ENCODE measurements at regions not wholly inside any gene's neighbourhood (a gene's known extent, or its start where the extent isn't known, plus 50 kb on each side); places are given as distances from the start of the nearest gene placed in this dataset.

DNA sequence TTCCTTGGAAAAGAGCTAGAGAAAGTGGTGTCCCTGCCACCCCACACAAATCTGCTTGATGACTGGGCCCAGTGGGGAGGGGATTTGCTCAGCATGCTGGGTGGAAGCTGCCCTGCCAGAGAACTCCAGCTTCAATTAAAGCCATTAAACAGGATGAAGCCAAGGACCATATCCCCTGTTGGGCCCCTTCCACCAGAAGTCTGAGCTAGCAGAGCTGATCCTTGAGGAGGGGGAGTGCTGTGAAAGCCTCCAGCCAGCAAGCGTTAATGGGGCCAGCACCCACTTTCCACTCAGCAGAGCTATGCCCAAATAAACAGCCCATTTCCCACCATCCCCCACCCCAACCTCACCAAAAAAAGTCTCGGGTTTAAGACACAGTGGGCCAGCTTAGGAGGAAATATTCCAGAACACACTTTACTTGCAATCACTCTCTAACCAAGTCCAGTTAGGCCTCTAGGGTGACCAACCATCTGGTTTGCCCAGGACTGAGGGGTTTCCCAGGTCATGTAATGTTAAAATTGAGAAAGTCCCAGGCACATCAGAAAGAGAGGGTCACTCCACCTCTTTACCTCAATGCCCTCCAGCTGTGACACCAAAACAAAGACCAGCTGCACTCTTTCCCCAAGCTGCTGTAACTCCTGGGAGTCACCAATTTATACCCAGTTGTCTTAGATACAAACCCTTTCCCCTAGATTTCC is 132.3 kb downstream of the FOXI3 start:
- H3K4me1 ChIP-seq (ENCODE audit: insufficient read depth) = no peaks in the 10 kb centered on the region
- no peaks in the 10 kb centered on the region for H3K79me2 ChIP-seq (ENCODE audit: insufficient read depth)
- H3K27ac ChIP-seq = no peak overlapping the region
- no peak overlapping the region for H3K9ac ChIP-seq
- no peak for TF ChIP-seq EZH2 (IDR thresholded peaks at IDR 0.05; ENCODE audit: insufficient read depth, poor library complexity, severe bottlenecking)
- TF ChIP-seq EZH2phosphoT487 (IDR thresholded peaks at IDR 0.05; ENCODE audit: insufficient read depth, low read depth) = no peak
- in situ Hi-C loops (cut with MboI) = no loop called here
- no peak for DNase-seq
- H3K4me3 ChIP-seq = no peak overlapping the region
- WGBS, 2 experiments (ENCODE audit: low coverage in 1 of 2, low lambda C conversion rate in 2 of 2, missing lambda C conversion rate in 2 of 2) = 4 to 5% methylated on average over 2 of the region's 2 CpGs
- no peaks in the 10 kb centered on the region; the same call in 1 of the 2 replicates for H3K27me3 ChIP-seq (replicated peaks; ENCODE audit: insufficient read depth)
- H2AFZ ChIP-seq = no peak overlapping the region
- no peaks in the 10 kb centered on the region for H3K9me2 ChIP-seq (ENCODE audit: insufficient read depth)
- no peak overlapping the region for H3K4me2 ChIP-seq (ENCODE audit: unreplicated experiment)
- no peaks in the 10 kb centered on the region for H3F3A ChIP-seq (ENCODE audit: insufficient read depth)
- H3K9me3 ChIP-seq (ENCODE audit: low read depth) = no peaks in the 10 kb centered on the region
- no peaks in the 10 kb centered on the region for H4K20me1 ChIP-seq (ENCODE audit: insufficient read depth)
- H3K36me3 ChIP-seq (ENCODE audit: low read depth) = no peaks in the 10 kb centered on the region

DNA sequence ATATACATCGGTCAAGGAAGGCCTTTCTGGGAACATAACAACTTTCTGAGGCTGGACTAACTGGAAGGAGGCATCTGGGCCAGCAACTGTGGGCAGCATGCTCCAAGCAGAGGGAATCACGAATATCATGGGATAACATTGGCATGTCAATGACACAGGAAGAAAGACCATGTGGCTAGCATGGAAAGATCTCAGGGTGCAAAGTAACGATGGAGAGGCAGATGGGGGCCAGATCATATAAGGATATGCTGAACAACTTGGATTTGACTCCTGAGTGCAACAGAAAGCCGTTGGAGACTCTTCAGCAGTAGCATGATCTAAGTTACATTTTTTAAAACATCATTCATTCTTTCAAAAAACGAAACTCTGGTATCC is 133.6 kb downstream of the FOXI3 start:
- Histone ChIP-seq H3K4me2 (ENCODE audit: unreplicated experiment) (no peak overlapping the region), H3K27ac (no peak overlapping the region), H3K36me3 (ENCODE audit: low read depth) (no peaks in the 10 kb centered on the region), H3K9me2 (ENCODE audit: insufficient read depth) (no peaks in the 10 kb centered on the region), H3F3A (ENCODE audit: insufficient read depth) (no peaks in the 10 kb centered on the region), H3K27me3 (replicated peaks; ENCODE audit: insufficient read depth) (no peaks in the 10 kb centered on the region), H3K4me3 (no peak overlapping the region), H2AFZ (no peak overlapping the region), H3K9me3 (ENCODE audit: low read depth) (no peaks in the 10 kb centered on the region), H3K4me1 (ENCODE audit: insufficient read depth) (no peaks in the 10 kb centered on the region), H3K79me2 (ENCODE audit: insufficient read depth) (no peaks in the 10 kb centered on the region), H4K20me1 (ENCODE audit: insufficient read depth) (no peaks in the 10 kb centered on the region), H3K9ac (no peak overlapping the region)
- no peak for TF ChIP-seq EZH2 (IDR thresholded peaks at IDR 0.05; ENCODE audit: insufficient read depth, poor library complexity, severe bottlenecking)
- DNase-seq = no peak
- in situ Hi-C loops (cut with MboI) = no loop called here
- 3 to 6% methylated on average over 5 of the region's 5 CpGs for WGBS, 2 experiments (ENCODE audit: low coverage in 1 of 2, low lambda C conversion rate in 2 of 2, missing lambda C conversion rate in 2 of 2)

DNA sequence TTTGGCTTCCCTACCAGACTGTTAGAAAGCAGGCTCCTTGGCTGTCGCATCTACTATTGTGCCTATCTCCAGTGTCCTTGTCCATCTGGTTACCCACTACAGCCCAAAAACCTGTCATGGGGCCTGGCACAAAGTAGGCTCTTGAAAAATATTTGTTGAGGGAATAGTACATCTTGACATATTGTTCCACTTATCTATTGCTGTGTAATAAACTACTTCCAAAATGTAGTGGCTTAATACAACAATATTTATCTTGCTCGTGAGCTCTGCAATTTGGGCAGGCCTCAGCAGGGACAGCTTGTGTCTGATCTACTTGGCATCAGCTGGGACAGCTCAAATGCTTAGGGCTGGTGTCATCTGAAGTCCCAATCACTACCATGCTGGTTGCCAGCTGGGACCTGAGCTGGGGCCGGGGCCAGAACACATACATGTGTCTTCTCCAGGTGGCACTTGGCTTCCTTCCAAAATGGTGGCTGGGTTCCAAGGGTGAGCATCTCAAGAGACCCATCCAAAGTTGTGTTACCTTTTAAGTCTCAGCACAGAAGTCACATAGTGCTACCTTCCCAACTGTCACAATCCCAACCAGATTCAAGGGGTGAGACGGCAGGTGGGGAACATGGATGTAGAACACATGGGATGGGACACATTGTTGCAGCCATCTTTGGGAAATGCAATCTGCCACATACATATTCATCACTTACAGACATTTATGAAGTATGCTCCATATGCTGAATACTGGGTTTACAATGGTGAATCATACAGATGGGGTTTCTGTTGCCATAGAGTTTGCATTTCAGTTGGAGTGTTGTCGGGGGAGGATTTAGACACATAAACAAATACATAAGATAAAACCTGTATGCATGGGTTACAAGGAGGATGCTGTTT is 134.2 kb downstream of the FOXI3 start:
- TF ChIP-seq EZH2 (IDR thresholded peaks at IDR 0.05; ENCODE audit: insufficient read depth, poor library complexity, severe bottlenecking) (no peak), EZH2phosphoT487 (IDR thresholded peaks at IDR 0.05; ENCODE audit: insufficient read depth, low read depth) (no peak)
- H2AFZ ChIP-seq = no peak overlapping the region
- H4K20me1 ChIP-seq (ENCODE audit: insufficient read depth) = no peaks in the 10 kb centered on the region
- H3K4me1 ChIP-seq (ENCODE audit: insufficient read depth) = no peaks in the 10 kb centered on the region
- no peak overlapping the region for H3K27ac ChIP-seq
- no peaks in the 10 kb centered on the region for H3K9me3 ChIP-seq (ENCODE audit: low read depth)
- H3K9ac ChIP-seq = no peak overlapping the region
- no peak overlapping the region for H3K4me2 ChIP-seq (ENCODE audit: unreplicated experiment)
- in situ Hi-C loops (cut with MboI) = no loop called here
- no peaks in the 10 kb centered on the region for H3K79me2 ChIP-seq (ENCODE audit: insufficient read depth)
- WGBS, 2 experiments (ENCODE audit: low coverage in 1 of 2, low lambda C conversion rate in 2 of 2, missing lambda C conversion rate in 2 of 2) = 35 to 39% methylated on average over 5 of the region's 5 CpGs
- H3K36me3 ChIP-seq (ENCODE audit: low read depth) = no peaks in the 10 kb centered on the region
- no peaks in the 10 kb centered on the region for H3F3A ChIP-seq (ENCODE audit: insufficient read depth)
- H3K9me2 ChIP-seq (ENCODE audit: insufficient read depth) = no peaks in the 10 kb centered on the region
- no peak for DNase-seq
- no peak overlapping the region for H3K4me3 ChIP-seq
- H3K27me3 ChIP-seq (replicated peaks; ENCODE audit: insufficient read depth) = no peaks in the 10 kb centered on the region

DNA sequence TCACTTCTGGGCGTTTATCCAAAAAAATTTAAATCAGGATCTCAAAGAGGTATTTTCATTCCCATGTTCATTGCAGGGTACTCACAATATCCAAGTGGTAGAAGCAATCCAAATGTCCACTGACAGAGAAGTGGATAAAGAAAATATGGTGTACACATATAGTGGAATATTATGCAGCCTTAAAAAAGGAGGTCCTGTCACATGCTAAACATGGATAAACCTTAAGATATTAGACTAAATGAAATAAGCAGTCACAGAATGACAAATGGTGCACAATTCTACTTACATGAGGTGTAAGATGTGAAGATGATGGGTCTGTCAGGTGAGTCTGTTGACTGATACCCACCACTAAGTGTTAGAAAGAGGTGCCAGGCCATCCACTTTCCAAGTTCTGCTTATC is 140.6 kb downstream of the THNSL2 start:
- no peaks in the 10 kb centered on the region for H3K4me1 ChIP-seq (ENCODE audit: insufficient read depth)
- no peaks in the 10 kb centered on the region for H3K36me3 ChIP-seq (ENCODE audit: low read depth)
- no peak overlapping the region for H3K4me3 ChIP-seq
- no peaks in the 10 kb centered on the region for H3F3A ChIP-seq (ENCODE audit: insufficient read depth)
- no peaks in the 10 kb centered on the region for H3K27me3 ChIP-seq (replicated peaks; ENCODE audit: insufficient read depth)
- H3K4me2 ChIP-seq (ENCODE audit: unreplicated experiment) = no peak overlapping the region
- no peaks in the 10 kb centered on the region for H4K20me1 ChIP-seq (ENCODE audit: insufficient read depth)
- in situ Hi-C loops (cut with MboI) = no loop called here
- no peak for TF ChIP-seq EZH2 (IDR thresholded peaks at IDR 0.05; ENCODE audit: insufficient read depth, poor library complexity, severe bottlenecking)
- no peak for TF ChIP-seq EZH2phosphoT487 (IDR thresholded peaks at IDR 0.05; ENCODE audit: insufficient read depth, low read depth)
- WGBS, 2 experiments (ENCODE audit: low coverage in 1 of 2, low lambda C conversion rate in 2 of 2, missing lambda C conversion rate in 2 of 2) = 32 to 50% methylated on average over 1 of the region's 1 CpG
- no peak overlapping the region for H3K9ac ChIP-seq
- no peak for DNase-seq
- H3K9me2 ChIP-seq (ENCODE audit: insufficient read depth) = no peaks in the 10 kb centered on the region
- H3K79me2 ChIP-seq (ENCODE audit: insufficient read depth) = no peaks in the 10 kb centered on the region
- H3K27ac ChIP-seq = no peak overlapping the region
- H3K9me3 ChIP-seq (ENCODE audit: low read depth) = no peaks in the 10 kb centered on the region
- H2AFZ ChIP-seq = no peak overlapping the region
